GM19023 (cell line): ENCODE measurements at regions not wholly inside any gene's neighbourhood (a gene's known extent, or its start where the extent isn't known, plus 50 kb on each side); places are given as distances from the start of the nearest gene placed in this dataset.
"Not testable (repeated sequence)": the region's sequence is repeated elsewhere in the genome, so short reads cannot be mapped to it uniquely, and the experiment has no call there.

Experiments
- ATAC-seq: cut with Tn5 transposase; IDR thresholded peaks from one replicate; pipeline ENCODE4 v1.9.1; 2021; ENCODE audit warnings: mild to moderate bottlenecking, moderate library complexity; ENCODE audit not compliant: unreplicated experiment

- no peak for ATAC-seq
Measured at GRCh38 chr1:119251751-119252150, 111.3 kb upstream of the WARS2 start.

GRCh38 chr1:119253366-119253765, 112.9 kb upstream of the WARS2 start:
- no peak for ATAC-seq

GRCh38 chr1:119254067-119254720, 113.7 kb upstream of the WARS2 start:
- no peak for ATAC-seq

GRCh38 chr1:119256089-119256488, 112.5 kb upstream of the HAO2 start:
- not testable (repeated sequence) for ATAC-seq

GRCh38 chr1:119260506-119260905, 108.1 kb upstream of the HAO2 start:
- ATAC-seq = no peak

- peak; percentile 94 for ATAC-seq
Measured at GRCh38 chr1:119266386-119266785, 102.2 kb upstream of the HAO2 start.

GRCh38 chr1:119266858-119267257, 101.7 kb upstream of the HAO2 start:
- ATAC-seq = peak; percentile 43

- peak; percentile 18 for ATAC-seq
Measured at GRCh38 chr1:119267288-119267687, 101.3 kb upstream of the HAO2 start.

- no peak for ATAC-seq
Measured at GRCh38 chr1:119268879-119269278, 99.7 kb upstream of the HAO2 start.

GRCh38 chr1:119275145-119276134, 93.1 kb upstream of the HAO2 start:
- peak; percentile 57 for ATAC-seq

- no peak for ATAC-seq
Measured at GRCh38 chr1:119276558-119276957, 92.0 kb upstream of the HAO2 start.

- ATAC-seq = no peak
Measured at GRCh38 chr1:119279456-119280381, 88.9 kb upstream of the HAO2 start.

GRCh38 chr1:119285482-119285881, 83.1 kb upstream of the HAO2 start:
- ATAC-seq = no peak

GRCh38 chr1:119286587-119287181, 81.9 kb upstream of the HAO2 start:
- ATAC-seq = peak; percentile 66

GRCh38 chr1:119288751-119289150, 79.8 kb upstream of the HAO2 start:
- ATAC-seq = no peak

- ATAC-seq = no peak
Measured at GRCh38 chr1:119290297-119290696, 78.3 kb upstream of the HAO2 start.

- no peak for ATAC-seq
Measured at GRCh38 chr1:119291611-119292206, 76.9 kb upstream of the HAO2 start.

GRCh38 chr1:119293797-119294196, 74.8 kb upstream of the HAO2 start:
- ATAC-seq = no peak

GRCh38 chr1:119294199-119294598, 74.4 kb upstream of the HAO2 start:
- ATAC-seq = no peak

- ATAC-seq = no peak
Measured at GRCh38 chr1:119294722-119295121, 73.9 kb upstream of the HAO2 start.
